Activated CD8-positive, alpha-beta memory T cell treated with anti-CD3 and anti-CD28 coated beads, Interleukin-2, amount 10 ng/mL, durations not matched to agents 7 days and 5 days (primary cell): ENCODE measurements at regions not wholly inside any gene's neighbourhood (a gene's known extent, or its start where the extent isn't known, plus 50 kb on each side); places are given as distances from the start of the nearest gene placed in this dataset.

Source experiments
- ATAC-seq: fragments of 150-1000 bp; cut with Tn5 transposase; one replicate; pipeline ENCODE4 v1.10.0; 2021; ENCODE audit warnings: moderate library complexity
- CTCF ChIA-PET: fragments of 350-600 bp; sonication (Branson Sonifier 250); formaldehyde crosslinking; loops from one replicate; lab custom pipeline; 2021; ENCODE audit warnings: antibody characterized with exemption; lab: Charles Lee
- DNase-seq: peaks from one replicate; pipeline ENCODE4 v3.0.0-alpha.2; 2020
- H3K27ac Mint-ChIP-seq: one replicate; pipeline ENCODE4 v1.8.0; 2021; ENCODE audit warnings: mild to moderate bottlenecking, mixed read lengths
- H3K27me3 Mint-ChIP-seq: one replicate; pipeline ENCODE4 v1.8.0; 2021; ENCODE audit warnings: mixed read lengths
- H3K36me3 Mint-ChIP-seq: one replicate; pipeline ENCODE4 v1.8.0; 2021; ENCODE audit warnings: mild to moderate bottlenecking, mixed read lengths
- H3K4me1 Mint-ChIP-seq: one replicate; pipeline ENCODE4 v1.8.0; 2021; ENCODE audit warnings: mixed read lengths
- H3K4me3 Mint-ChIP-seq: one replicate; pipeline ENCODE4 v1.8.0; 2021; ENCODE audit warnings: mild to moderate bottlenecking, moderate library complexity, mixed read lengths
- H3K9me3 Mint-ChIP-seq: one replicate; pipeline ENCODE4 v1.8.0; 2022; ENCODE audit warnings: low read depth, mixed read lengths

DNA sequence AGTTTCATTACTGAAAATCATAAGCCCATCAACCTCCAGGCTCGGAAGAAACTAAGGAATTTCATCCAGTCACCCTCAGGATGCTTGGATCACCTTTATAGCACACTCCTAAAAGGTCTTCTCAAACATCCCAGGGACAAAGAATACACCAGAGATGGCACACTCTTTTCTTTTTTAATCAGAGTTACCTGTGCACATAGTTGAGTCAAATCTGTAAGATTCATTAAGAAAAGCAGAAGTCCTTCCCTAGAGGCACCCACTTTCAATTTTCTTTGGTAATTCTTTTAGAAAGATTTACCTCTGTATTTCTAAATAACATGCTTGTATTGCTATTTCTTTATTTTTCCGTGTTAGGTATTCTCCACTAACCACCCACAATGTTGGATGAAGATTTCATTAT, 50.6 kb upstream of the IL6 start:
- DNase-seq: no peak
- Mint-ChIP-seq H3K4me1 (peaks cover 88% of the 10 kb centered on the region), H3K4me3 (no peak overlapping the region), H3K27me3 (peaks cover 24% of the 10 kb centered on the region), H3K36me3 (peaks cover 31% of the 10 kb centered on the region), H3K9me3 (peaks cover 4% of the 10 kb centered on the region), H3K27ac (peak overlapping the region; percentile 83)
- CTCF ChIA-PET: interaction anchor here (1.0 kb wide), 1 partner anchor 49 kb away, joined by 3 read pairs; no protein-coding TSS in a partner anchor
- ATAC-seq: no peak

DNA sequence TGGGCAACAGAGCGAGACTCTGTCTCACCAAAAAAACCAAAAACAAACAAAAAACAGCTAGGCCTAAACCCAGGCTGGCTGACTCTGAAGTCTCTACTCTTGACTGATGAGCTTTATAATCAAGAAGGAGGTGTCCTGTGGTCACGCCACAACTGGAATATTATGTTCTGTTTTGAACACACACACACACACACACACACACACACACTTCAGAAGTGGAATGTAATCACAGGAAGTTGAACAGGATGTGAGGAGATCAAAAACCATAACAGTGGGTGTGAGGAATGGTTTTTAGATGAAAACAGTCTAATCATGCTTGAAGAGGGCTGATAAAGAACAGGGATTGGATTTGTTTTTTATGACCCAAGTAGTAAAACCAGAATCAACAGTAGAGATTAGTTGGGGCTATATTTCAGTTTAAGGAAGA, 51.1 kb upstream of the IL6 start:
- H3K4me3 Mint-ChIP-seq: no peak overlapping the region
- peak; percentile 67 for DNase-seq
- H3K9me3 Mint-ChIP-seq: peaks cover 4% of the 10 kb centered on the region

DNA sequence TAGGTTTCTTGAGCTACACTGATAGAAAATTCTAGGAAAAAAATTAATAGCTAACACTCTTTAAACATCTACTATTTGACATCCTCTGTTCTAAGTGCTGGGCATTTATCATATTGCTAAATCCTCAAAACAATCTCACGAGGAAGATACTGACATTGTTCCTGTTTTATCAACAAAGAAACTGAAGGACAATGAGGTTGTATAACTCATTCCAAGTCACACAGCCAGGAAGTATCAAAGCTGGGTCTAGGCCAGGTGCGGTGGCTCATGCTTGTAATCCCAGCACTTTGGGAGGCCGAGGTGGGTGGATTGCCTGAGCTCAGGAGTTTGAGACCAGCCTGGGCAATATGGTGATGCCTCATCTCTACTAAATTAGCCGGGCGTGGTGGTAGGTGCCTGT, 51.6 kb upstream of the IL6 start:
- peaks cover 4% of the 10 kb centered on the region for H3K9me3 Mint-ChIP-seq
- no peak for DNase-seq
- peaks cover 79% of the 10 kb centered on the region for H3K4me1 Mint-ChIP-seq
- H3K4me3 Mint-ChIP-seq: no peak overlapping the region
- H3K27ac Mint-ChIP-seq: peak overlapping the region; percentile 56
- CTCF ChIA-PET: interaction anchor here (0.7 to 1.0 kb wide), 2 partner anchors 35 to 50 kb away, joined by 3 read pairs; no protein-coding TSS in a partner anchor
- peaks cover 26% of the 10 kb centered on the region for H3K36me3 Mint-ChIP-seq
- H3K27me3 Mint-ChIP-seq: peaks cover 25% of the 10 kb centered on the region
- no peak for ATAC-seq

More for the DNA sequence above, 51.1 kb upstream of the IL6 start:
- Mint-ChIP-seq H3K27ac (peak overlapping the region; percentile 56), H3K36me3 (peaks cover 28% of the 10 kb centered on the region), H3K4me1 (peaks cover 84% of the 10 kb centered on the region), H3K27me3 (peaks cover 25% of the 10 kb centered on the region)
- peak; percentile 13 for ATAC-seq
- CTCF ChIA-PET: interaction anchor here (0.7 to 1.0 kb wide), 2 partner anchors 35 to 50 kb away, joined by 3 read pairs; no protein-coding TSS in a partner anchor

DNA sequence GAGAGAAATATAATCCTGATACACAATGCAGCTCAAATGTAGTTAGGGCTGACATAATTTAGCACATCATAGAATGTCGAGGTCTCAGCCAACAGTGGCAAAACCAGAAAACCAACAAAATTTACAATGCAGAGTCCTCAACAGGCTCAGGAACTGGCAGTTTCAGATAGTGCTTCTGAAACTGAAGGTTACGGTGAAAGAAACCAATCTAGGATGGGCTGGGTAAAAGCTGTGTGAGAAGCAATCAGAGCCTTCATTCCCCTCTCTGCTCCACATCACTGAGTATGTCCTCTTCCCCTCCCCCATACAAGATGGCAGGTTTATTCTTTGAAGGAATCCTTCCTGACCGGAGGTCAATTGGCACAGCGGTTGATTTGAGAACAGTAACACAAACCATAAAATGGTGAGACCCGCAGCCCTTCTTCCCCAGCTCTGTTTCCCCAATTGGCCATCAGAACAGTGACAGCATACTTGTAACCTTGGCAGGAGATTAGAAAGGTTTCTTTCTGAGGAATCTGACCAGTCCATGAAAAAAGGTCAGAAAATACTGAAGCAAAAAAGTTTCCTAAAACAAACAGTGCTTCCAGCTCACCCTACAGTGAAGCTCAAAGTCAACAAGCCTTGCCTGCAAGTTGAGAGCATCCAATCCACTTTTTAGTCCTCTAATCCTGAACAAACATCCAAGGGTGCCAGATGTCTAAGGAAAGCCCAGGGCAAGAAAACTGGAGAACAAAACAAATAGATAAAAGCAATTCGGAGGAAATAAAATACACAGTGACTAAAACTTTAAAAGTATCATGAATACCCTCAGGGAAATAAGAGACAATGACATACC, 53.9 kb upstream of the IL6 start:
- peak; percentile 50 for ATAC-seq
- Mint-ChIP-seq H3K9me3 (peaks cover 2% of the 10 kb centered on the region), H3K4me1 (peaks cover 60% of the 10 kb centered on the region), H3K27ac (peak overlapping the region; percentile 68), H3K27me3 (peaks cover 43% of the 10 kb centered on the region), H3K4me3 (no peak overlapping the region), H3K36me3 (peaks cover 25% of the 10 kb centered on the region)
- no peak for DNase-seq
- CTCF ChIA-PET: interaction anchor here (0.9 to 1.2 kb wide), 4 partner anchors 10 to 109 kb away, joined by 3 to 8 read pairs (median 3); partner anchors contain the start of gene IL6

DNA sequence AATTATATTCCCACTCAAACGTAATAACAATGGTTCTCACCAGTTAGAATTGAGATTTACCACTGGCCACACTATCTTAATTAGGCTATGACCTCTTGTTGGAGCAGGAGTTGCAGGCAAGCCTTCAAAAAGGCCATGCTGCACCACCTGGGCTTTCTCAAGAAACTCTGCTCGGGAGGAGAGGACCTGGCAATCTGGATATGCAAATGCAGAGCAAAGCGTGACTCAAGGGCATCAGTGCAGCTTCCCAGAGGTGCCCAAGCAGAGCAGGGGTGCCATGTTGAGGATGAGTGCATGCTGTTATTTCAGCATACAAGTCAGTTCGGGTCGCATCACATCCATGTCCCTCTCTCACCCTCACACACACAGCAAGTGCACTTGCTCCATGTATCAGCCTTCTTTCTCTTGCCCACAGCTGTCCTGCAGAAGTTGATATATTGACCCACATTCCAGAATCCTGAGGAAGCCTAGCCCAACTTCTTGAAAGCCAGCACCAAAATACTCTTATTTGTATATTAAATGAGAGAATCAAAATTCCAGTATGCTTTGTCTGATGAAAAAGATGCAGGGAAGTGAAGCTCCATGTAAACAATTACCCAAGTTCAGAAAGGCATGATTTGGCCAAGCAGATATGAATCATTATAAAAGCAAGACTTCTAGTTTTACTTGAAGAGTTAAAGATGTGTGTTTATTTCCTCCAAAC, 55.7 kb upstream of the IL6 start:
- no peak for ATAC-seq
- H3K4me3 Mint-ChIP-seq: no peak overlapping the region
- DNase-seq: no peak
- no peak overlapping the region for H3K27ac Mint-ChIP-seq
- CTCF ChIA-PET: interaction anchor here (1.9 kb wide), 1 partner anchor 56 kb away, joined by 5 read pairs; the partner anchor contains the start of gene IL6
- peaks cover 54% of the 10 kb centered on the region for H3K27me3 Mint-ChIP-seq
- peaks cover 50% of the 10 kb centered on the region for H3K4me1 Mint-ChIP-seq
- peaks cover 2% of the 10 kb centered on the region for H3K9me3 Mint-ChIP-seq
- H3K36me3 Mint-ChIP-seq: peaks cover 18% of the 10 kb centered on the region

DNA sequence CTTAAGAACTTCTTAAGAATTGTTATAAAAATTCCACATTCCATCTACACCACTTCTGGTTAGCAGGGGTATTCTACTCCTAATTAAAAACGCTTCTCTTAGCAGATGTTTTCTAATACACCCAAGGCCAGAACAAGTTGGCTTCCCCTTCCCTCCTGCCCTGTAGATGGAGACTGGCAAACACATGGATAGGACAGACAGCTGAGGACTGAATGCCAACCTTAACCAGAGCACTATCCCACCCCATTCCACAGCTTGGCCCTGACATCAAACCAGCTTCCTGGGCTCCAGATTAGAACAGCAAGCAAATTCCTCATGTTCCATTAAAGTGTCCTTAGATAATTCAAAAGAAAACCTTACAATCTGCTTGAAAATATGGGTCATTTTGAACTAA, 56.6 kb upstream of the IL6 start:
- DNase-seq (no peak), ATAC-seq (no peak)
- peaks cover 48% of the 10 kb centered on the region for H3K4me1 Mint-ChIP-seq
- peaks cover 2% of the 10 kb centered on the region for H3K9me3 Mint-ChIP-seq
- peaks cover 14% of the 10 kb centered on the region for H3K36me3 Mint-ChIP-seq
- H3K4me3 Mint-ChIP-seq: no peak overlapping the region
- CTCF ChIA-PET: interaction anchor here (1.9 kb wide), 1 partner anchor 56 kb away, joined by 5 read pairs; the partner anchor contains the start of gene IL6
- peaks cover 61% of the 10 kb centered on the region for H3K27me3 Mint-ChIP-seq
- H3K27ac Mint-ChIP-seq: no peak overlapping the region

DNA sequence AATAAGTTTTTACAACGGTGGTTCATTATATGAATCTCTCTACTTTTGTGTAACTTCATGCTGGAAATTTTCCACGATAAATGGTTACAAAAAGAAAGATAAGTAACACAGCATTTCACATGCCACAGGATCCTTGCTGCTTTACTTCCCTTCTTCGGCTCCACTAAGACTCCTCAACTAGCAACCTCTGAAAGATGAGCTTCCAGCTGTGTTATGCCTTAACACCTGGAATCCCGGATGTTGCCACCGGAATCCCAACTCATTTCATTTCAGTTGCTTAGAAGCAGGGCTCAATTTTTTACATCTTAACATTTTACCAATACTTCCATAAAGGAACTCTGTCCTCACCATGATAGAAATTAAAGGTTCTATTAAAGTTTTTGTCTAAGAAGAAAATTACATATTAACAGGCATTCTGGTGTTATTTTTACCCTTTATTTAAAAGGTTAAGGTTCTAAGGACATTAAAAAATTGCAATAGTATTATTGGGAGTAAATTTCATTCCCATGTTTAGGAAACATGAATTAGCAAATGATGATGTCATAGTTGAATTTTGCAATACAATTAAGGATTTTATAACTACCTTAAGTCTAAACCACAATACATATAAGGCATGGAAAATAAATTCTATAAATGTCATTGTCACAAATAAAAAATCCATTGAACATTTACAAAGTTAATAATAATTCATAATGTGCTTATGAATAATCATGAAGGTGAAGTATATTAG, 57.1 kb upstream of the IL6 start:
- Mint-ChIP-seq H3K36me3 (peaks cover 14% of the 10 kb centered on the region), H3K27me3 (peaks cover 61% of the 10 kb centered on the region), H3K9me3 (peaks cover 2% of the 10 kb centered on the region), H3K4me1 (peaks cover 44% of the 10 kb centered on the region), H3K27ac (no peak overlapping the region), H3K4me3 (no peak overlapping the region)
- CTCF ChIA-PET: interaction anchor here (1.9 kb wide), 1 partner anchor 57 kb away, joined by 5 read pairs; the partner anchor contains the start of gene IL6
- DNase-seq: no peak
- ATAC-seq: no peak

DNA sequence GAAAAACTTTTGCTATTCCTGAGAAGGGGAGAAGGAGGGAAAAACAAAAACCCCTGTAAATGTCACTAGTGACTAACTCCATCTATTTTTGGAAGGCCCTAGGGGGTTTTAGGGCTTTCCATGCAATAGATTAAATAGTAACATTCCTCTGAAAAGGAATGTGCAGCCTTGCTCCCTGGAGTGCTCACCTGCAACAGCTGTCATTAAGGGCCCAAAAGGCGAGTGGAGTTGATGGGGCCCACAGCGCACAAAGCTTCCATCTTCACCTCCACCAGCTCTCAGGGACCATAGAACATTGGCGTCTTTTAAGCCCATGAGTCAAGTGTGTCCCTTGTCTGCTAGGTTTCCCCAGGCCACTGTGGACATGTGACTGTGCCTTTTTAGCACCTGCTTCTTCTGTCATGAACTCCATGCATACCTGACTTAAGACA, 58.0 kb upstream of the IL6 start:
- H3K27ac Mint-ChIP-seq: no peak overlapping the region
- peaks cover 5% of the 10 kb centered on the region for H3K9me3 Mint-ChIP-seq
- DNase-seq: no peak
- peaks cover 11% of the 10 kb centered on the region for H3K36me3 Mint-ChIP-seq
- peaks cover 40% of the 10 kb centered on the region for H3K4me1 Mint-ChIP-seq
- H3K4me3 Mint-ChIP-seq: no peak overlapping the region
- CTCF ChIA-PET: no interaction called here
- no peak for ATAC-seq
- H3K27me3 Mint-ChIP-seq: peaks cover 57% of the 10 kb centered on the region

DNA sequence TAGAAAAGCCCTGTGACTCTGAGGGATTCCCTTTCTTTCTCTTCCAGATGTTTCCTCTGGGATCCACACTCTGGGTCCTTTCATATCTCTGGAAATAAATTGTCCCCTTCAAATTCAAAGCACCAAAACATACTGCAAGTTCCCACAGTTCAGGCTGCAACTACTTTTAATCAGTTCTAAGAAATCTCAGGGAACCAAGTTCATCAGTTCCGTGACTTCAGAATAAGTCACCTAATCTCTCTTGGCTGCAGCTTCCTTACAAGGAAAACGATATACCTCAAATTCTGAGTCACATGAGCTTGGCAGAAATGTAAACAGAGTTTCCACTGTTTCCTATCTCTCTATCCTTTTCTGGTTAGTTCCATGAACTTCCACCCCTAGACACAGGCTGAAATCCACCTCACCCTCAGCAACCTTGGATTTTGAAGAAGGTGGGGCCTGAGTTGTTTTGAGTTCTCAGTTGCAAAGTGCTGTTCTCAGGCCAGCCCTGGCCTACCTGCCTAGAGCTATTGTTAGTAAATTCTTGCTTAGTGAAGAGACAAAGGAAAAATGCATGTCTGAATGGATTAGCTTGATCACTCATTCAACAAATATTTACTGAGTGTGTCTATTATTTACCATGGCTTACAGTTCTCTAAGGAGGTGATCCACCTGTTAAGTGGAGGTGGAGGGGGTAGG, 59.3 kb upstream of the IL6 start:
- Mint-ChIP-seq H3K9me3 (peaks cover 3% of the 10 kb centered on the region), H3K27me3 (peaks cover 59% of the 10 kb centered on the region), H3K4me1 (peaks cover 37% of the 10 kb centered on the region), H3K4me3 (no peak overlapping the region), H3K36me3 (peaks cover 3% of the 10 kb centered on the region), H3K27ac (no peak overlapping the region)
- CTCF ChIA-PET: interaction anchor here (0.7 kb wide), 1 partner anchor 104 kb away, joined by 3 read pairs; no protein-coding TSS in a partner anchor
- DNase-seq (no peak), ATAC-seq (no peak)

DNA sequence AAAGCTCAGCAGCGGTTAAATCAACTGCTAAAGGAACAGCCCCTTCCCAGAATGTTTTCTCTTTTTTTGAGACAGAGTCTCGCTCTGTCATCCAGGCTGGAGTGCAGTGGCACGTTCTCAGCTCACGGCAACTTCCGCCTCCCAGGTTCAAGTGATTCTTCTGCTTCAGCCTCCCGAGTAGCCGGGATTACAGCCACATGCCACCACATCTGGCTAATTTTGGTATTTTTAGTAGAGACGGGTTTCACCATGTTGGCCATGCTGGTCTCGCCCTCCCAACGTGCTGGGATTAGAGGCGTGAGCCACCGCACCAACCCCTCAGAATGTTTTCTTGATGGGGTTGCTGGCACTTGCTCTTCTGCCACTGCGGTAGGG, 59.8 kb upstream of the IL6 start:
- CTCF ChIA-PET: no interaction called here
- Mint-ChIP-seq H3K27me3 (peaks cover 59% of the 10 kb centered on the region), H3K27ac (no peak overlapping the region), H3K36me3 (peaks cover 1% of the 10 kb centered on the region), H3K4me1 (peaks cover 36% of the 10 kb centered on the region), H3K9me3 (peaks cover 3% of the 10 kb centered on the region), H3K4me3 (no peak overlapping the region)
- DNase-seq (no peak), ATAC-seq (no peak)

DNA sequence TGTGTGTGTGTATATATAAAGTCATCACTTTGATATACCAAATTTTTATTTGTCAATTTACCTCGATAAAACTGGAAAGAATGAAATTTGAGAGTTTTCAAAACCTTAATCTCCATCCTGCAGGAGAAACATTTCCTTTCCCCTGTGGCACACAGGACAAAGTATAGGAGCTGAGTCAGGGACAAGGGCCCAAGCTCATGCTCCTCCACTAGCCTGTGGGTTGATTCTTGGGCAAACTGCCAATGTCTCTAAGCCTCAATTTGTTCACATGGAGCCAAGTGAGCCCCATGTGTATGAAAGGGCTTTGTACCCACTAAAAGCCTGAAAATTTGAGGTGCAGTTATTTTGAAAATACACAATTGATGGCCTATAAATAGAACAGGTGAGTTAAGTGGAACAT, 60.3 kb upstream of the IL6 start:
- DNase-seq: no peak
- no peak for ATAC-seq
- H3K27me3 Mint-ChIP-seq: peaks cover 61% of the 10 kb centered on the region
- H3K36me3 Mint-ChIP-seq: peaks cover 1% of the 10 kb centered on the region
- peaks cover 3% of the 10 kb centered on the region for H3K9me3 Mint-ChIP-seq
- no peak overlapping the region for H3K27ac Mint-ChIP-seq
- no peak overlapping the region for H3K4me3 Mint-ChIP-seq
- CTCF ChIA-PET: no interaction called here
- H3K4me1 Mint-ChIP-seq: peaks cover 31% of the 10 kb centered on the region

DNA sequence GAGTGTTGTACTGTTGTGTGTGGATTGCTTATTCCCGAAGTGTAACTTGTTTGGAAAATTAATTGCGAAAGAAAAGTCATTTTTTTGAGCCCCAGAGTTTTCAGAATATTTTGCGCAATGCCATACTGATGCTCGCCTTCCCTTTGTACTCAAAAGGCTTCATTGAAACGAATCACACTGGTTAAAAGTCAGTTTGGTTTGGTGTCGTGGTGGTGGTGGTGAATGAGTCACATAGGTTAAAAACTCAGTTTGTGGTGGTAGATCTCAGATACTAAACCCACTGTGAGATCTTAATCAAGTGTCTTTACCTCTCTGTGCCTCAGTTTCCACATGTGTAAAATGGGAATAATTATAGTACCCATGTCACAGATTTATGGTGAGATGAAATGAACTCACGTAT, 61.1 kb upstream of the IL6 start:
- DNase-seq (peak; percentile 48), ATAC-seq (no peak)
- Mint-ChIP-seq H3K4me3 (no peak overlapping the region), H3K27me3 (peaks cover 60% of the 10 kb centered on the region), H3K27ac (no peak overlapping the region), H3K36me3 (peaks cover 1% of the 10 kb centered on the region), H3K9me3 (peaks cover 3% of the 10 kb centered on the region), H3K4me1 (peaks cover 28% of the 10 kb centered on the region)
- CTCF ChIA-PET: no interaction called here
